SW480 (cell line): ENCODE measurements at regions not wholly inside any gene's neighbourhood (a gene's known extent, or its start where the extent isn't known, plus 50 kb on each side); places are given as distances from the start of the nearest gene placed in this dataset.
"Not testable (repeated sequence)": the region's sequence is repeated elsewhere in the genome, so short reads cannot be mapped to it uniquely, and the experiment has no call there.

Source experiments
- DNase-seq: peaks from one replicate; pipeline ENCODE4 v3.0.0-alpha.2; 2016; ENCODE audit warnings: low spot score

DNA sequence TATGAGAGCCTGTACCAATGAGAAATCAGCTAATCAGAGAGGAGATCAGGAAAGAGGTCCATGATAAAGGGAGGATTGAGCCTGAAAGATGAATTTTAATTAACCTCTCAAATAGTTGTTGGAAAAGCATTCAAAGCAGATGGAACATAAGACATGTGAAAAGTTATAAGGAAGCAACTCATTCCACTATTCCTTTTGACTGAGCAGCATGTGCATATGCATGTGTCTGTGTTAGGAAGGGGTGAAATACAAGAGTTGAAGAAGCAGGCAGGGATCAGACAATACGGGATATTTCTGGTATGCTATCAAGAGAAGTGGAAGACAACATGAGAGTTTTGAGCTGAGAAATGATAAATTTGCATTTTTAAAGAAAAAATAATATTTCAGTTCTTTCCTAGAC, 624.8 kb upstream of the PTCHD4 start:
- DNase-seq: no peak

GRCh38 chr6:48733581-48733980, 622.6 kb upstream of the PTCHD4 start:
- DNase-seq: no peak

GRCh38 chr6:48714699-48715098, 603.7 kb upstream of the PTCHD4 start:
- DNase-seq: no peak

DNA sequence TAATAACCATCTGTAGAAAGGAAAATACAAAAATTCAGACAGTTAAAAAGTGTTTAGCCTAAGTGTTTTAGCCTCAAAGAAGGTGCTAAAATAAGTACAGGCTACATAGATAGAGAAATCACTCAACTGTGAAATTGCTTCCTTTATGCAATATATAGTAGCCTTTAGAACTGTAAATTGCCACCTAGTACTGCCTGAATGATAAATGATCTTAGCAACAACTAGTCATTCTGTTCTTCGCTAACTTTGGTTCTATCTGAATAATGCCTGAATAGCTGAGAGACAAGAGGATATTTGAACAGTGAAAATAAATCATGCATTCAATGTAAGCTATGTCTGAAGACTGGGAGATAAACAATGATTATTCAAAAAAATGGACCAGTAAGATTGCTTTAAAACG, 603.3 kb upstream of the PTCHD4 start:
- DNase-seq: no peak

DNA sequence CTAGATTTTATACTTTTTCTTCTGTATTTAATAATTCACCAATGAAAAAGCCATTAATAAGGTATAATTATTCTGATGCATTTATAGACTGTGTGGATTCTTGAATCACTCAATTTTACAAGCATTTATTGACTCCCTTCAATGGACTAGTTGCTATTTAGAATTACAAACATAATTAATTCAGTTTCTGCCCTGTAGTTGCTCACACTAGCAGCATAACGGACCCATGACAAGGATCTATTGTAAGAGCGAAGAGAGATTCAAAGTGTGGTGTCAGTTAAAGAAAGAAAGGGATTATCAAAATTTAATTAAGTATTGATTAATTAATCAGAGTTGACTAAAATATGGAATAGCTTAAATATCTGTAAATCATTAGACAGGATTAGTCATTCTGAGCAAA, 602.6 kb upstream of the PTCHD4 start:
- DNase-seq: no peak

DNA sequence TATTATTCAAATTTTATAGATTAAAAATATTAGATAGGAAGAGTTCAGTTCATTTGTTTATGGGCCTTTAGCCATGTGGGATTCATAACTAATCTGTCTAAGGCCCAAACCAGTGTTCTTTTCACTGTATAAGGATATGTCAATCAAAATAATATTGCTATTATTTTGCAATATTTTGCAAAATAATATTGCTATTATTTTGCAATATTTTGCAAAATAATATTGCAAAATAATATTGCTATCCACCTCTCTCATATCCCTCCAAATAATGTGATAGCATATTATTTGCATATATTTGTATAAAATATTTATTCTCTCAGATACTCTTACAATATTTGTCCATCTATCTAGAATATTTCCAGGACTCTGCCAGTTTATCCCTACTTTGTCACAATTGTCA, 595.3 kb upstream of the PTCHD4 start:
- DNase-seq: no peak

DNA sequence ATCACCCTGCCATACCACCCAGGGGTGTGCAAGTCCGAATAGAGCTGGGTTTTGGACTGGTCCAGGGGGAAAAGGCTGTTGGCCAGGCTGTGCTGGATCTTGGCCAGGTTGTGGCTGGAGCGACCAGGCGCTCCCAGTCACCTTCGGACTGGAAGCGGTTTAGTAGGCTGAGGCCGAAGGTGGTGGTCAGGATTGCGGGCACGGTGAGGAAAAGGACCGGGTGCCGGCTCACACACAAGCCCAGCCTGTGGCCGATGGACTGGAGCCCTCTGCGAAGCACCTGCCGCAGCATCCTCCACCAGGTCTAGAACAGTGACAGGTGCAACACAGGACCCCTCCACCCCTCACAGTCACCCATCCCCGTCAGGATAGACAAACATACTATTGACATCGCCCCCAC, 590.6 kb upstream of the PTCHD4 start:
- no peak for DNase-seq

GRCh38 chr6:48695872-48696271, 584.9 kb upstream of the PTCHD4 start:
- no peak for DNase-seq

DNA sequence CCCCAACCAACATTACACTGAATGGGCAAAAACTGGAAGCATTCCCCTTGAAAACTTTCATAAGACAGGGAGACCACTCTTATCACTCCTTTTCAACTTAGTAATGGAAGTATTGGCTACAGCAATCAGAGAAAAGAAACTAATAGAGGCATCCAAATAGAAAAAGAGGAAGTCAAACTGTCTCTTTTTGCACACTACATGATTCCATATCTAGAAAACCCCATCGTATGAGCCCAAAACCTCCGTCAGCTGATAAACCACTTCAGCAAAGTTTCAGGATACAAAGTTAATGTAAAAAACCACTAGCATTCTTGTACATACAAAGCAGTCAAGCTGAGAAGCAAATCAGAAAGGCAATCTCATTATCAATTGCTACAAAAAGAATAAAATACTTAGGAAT, 580.4 kb upstream of the PTCHD4 start:
- DNase-seq: no peak

- DNase-seq: no peak
These were observed 578.5 kb upstream of the PTCHD4 start for GRCh38 chr6:48689498-48689897.

DNA sequence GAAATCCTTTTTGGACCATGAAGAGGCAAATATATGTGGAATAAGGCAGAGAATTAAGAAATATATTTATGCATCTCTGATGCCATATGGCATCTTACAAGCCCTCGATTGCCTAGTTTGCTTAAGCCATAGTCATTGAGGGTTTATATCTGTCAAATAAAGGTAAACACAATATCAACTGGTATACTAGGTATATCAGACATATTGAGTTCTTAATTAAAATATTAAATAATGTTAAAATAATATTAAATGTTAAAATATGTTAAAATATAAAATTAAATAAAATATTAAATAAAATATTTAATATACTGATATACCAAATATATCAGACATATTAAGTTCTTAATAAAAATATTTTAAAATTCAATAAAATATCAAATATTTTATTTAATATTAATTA, 567.4 kb upstream of the PTCHD4 start:
- DNase-seq: no peak

DNA sequence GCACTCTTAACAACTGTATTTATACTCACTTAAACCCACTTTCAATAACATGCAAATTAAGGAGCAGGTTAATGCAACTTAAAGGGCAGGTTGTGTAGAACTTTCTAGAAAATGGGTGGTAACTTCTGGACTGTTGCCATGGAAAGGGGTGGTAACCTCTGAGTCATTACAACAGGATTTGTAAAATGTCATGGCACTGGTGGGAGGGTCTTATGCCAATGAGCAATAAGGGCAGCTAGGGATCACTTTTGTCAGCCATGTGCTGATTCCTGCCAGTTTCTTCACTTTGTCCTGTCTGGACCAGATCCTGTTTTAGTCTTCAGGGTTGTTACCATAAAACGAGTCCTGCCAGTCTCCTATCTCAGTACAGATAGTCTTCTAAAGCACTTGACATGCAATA, 560.5 kb upstream of the PTCHD4 start:
- no peak for DNase-seq

DNA sequence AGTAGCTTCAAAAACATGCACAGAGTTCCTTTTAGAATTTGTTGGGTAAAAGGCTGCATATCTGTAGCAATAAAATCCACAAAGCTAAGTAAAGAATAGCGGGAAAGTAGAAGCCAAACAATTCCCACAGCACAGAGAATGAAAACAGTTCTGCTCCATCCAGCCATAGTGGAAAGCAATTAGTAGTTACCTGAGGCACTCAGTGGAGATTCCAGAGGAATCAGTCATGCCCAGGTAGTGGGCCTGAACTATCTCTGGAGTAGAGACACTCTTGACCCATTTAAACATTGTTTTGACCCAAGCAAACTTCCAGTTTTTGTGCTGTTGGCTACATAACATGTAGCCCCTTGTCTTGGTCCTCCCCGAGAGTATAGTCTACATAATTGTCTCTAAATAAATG, 559.5 kb upstream of the PTCHD4 start:
- no peak for DNase-seq

DNA sequence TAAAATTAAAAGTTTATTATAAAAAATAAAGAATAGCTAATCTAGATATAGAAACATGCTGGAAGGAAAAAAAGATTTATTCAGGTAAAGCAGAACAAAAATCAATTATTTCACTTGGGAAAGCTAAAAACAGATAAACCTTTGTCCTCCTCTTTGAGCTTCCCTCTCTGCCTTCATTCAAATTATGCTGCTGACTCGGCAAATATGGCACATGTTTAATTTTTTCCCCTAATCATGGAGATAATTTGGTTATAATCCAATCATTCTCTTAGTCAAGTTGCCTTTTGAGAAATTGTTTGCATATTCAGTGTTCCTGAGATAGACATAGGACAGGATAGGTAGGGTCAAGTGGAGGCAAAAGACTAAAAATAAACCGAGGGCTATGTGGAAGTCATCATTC, 556.8 kb upstream of the PTCHD4 start:
- DNase-seq: no peak

- no peak for DNase-seq
These were observed 553.8 kb upstream of the PTCHD4 start for GRCh38 chr6:48664826-48665225.

DNA sequence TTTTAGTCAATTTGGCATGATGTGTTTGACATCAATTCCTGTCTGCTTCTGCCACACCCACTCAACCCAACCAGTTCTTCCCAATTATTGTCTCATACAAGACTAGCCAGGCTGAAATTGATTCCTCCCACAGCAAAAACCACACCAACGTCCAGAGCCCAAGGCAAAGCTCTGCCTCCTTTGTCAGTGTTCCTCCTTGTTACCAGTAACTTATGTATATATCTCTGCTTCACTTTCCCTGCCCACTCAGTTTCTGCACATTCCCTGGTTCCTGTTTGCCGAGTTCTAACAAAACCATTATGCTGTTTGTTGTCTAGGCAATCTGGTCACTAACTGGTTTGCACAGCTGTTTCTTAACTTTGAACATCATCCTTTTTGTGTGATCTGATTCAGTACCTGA, 547.9 kb upstream of the PTCHD4 start:
- DNase-seq: no peak

GRCh38 chr6:48641544-48641943, 530.5 kb upstream of the PTCHD4 start:
- no peak for DNase-seq

- DNase-seq: not testable (repeated sequence)
These were observed 527.8 kb upstream of the PTCHD4 start for GRCh38 chr6:48638796-48639195.

- no peak for DNase-seq
These were observed 519.5 kb upstream of the PTCHD4 start for GRCh38 chr6:48630511-48630910.

- no peak for DNase-seq
These were observed 517.3 kb upstream of the PTCHD4 start for GRCh38 chr6:48628316-48628715.

DNA sequence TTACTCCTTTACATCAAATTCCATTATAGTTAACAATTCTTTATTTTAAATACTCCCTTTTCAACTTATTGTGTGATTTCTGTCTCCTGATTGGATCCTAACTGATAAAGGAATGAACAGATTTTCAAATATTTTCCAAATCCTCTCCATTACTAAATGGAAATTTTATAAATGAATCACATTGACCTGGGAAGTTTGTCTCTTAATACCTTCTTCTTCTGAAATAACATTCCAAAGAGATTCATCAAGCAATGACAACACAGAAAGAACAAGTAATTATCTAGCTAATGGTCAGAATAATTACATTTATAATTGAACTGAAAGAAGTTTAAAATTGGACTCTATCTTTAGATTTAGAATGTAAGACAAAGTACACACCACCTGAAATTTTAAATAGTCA, 515.4 kb upstream of the PTCHD4 start:
- no peak for DNase-seq

- no peak for DNase-seq
These were observed 513.6 kb upstream of the PTCHD4 start for GRCh38 chr6:48624631-48625030.

GRCh38 chr6:48619771-48620170, 508.8 kb upstream of the PTCHD4 start:
- DNase-seq: no peak

- no peak for DNase-seq
These were observed 504.0 kb upstream of the PTCHD4 start for GRCh38 chr6:48615041-48615440.

DNA sequence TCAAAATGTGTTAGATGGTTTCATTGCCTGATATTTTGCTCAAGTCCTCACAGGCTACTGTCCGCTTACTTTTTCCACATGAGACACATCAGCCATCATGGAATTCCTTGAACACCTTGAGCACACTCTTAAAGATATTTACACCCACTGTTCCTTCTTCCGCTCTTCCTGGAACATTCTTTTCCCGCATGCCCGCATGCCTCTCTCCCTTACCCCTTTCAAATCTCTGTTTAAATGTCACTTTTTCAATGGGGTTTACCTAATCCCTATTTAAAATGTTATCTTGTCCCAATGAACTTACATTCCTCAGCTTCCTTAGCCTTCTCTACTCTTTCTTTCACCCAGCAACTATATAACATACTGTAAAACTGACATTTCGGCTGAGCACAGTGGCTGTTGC, 503.3 kb upstream of the PTCHD4 start:
- DNase-seq: no peak
